ENCODE measurements at regions not wholly inside any gene's neighbourhood (a gene's known extent, or its start where the extent isn't known, plus 50 kb on each side); places are given as distances from the start of the nearest gene placed in this dataset.
A peak's percentile ranks its signal among the peaks of the same experiment; 100 is the strongest.

DNA sequence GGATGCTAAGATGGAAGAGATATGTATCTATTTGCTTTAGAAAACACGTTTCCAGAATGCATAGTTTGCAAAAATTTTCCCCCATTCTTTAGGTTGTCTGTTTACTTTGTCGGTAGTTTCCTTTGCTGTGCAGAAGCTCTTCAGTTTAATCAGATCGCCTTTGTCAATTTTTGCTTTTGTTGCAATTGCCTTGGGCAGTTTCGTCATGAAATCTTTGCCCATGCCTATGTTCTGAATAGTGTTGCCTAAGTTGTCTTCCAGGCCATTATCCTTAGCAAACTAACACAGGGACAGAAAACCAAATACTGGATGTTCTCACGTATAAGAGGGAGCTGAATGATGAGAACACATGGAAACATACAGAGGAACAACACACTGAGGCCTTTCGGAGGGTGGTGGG, 454.2 kb upstream of the SLC35B3 start:
- Histone ChIP-seq H3K9ac (ENCODE audit: low read length) (no peak overlapping the region), H3K36me3 (ENCODE audit: low read depth, low read length) (no peaks in the 10 kb centered on the region), H3K27ac (ENCODE audit: low read length) (no peak overlapping the region), H2AFZ (ENCODE audit: low read length) (no peak overlapping the region), H3K27me3 (ENCODE audit: low read length) (peaks cover 34% of the 10 kb centered on the region), H3F3A (ENCODE audit: low read length, unreplicated experiment) (no peaks in the 10 kb centered on the region), H3K4me3 (ENCODE audit: low read length) (no peak overlapping the region), H3K9me3 (ENCODE audit: low read length) (no peaks in the 10 kb centered on the region), H3K4me2 (ENCODE audit: low read length) (no peak overlapping the region), H3K9me2 (replicated peaks; ENCODE audit: low read length) (no peaks in the 10 kb centered on the region), H4K20me1 (ENCODE audit: low read length) (no peaks in the 10 kb centered on the region), H3K79me2 (ENCODE audit: low read length) (no peaks in the 10 kb centered on the region), H3K4me1 (ENCODE audit: insufficient read depth, low read length) (no peaks in the 10 kb centered on the region)
- no peak for DNase-seq
- ChIA-PET CTCF (no interaction called here), POLR2A (ENCODE audit: unreplicated experiment) (no interaction called here)
- intact Hi-C loops (cut with micrococcal nuclease), result loop anchor here (5.0 kb wide), 1 partner anchor 352 kb away; no protein-coding TSS in a partner anchor
- no peak for ATAC-seq
- TF ChIP-seq EZH2 (IDR thresholded peaks at IDR 0.05; ENCODE audit: low read length, unreplicated experiment) (no peak), EZH2phosphoT487 (IDR thresholded peaks at IDR 0.05; ENCODE audit: borderline replicate concordance, low read length) (no peak)
- TF ChIP-seq, protein P1, sequence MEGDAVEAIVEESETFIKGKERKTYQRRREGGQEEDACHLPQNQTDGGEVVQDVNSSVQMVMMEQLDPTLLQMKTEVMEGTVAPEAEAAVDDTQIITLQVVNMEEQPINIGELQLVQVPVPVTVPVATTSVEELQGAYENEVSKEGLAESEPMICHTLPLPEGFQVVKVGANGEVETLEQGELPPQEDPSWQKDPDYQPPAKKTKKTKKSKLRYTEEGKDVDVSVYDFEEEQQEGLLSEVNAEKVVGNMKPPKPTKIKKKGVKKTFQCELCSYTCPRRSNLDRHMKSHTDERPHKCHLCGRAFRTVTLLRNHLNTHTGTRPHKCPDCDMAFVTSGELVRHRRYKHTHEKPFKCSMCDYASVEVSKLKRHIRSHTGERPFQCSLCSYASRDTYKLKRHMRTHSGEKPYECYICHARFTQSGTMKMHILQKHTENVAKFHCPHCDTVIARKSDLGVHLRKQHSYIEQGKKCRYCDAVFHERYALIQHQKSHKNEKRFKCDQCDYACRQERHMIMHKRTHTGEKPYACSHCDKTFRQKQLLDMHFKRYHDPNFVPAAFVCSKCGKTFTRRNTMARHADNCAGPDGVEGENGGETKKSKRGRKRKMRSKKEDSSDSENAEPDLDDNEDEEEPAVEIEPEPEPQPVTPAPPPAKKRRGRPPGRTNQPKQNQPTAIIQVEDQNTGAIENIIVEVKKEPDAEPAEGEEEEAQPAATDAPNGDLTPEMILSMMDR (conservative IDR thresholded peaks at IDR 0.05; ENCODE audit: low read depth, low read length), result no peak
- no TSS peak for BruUV-seq (replicated peaks)

DNA sequence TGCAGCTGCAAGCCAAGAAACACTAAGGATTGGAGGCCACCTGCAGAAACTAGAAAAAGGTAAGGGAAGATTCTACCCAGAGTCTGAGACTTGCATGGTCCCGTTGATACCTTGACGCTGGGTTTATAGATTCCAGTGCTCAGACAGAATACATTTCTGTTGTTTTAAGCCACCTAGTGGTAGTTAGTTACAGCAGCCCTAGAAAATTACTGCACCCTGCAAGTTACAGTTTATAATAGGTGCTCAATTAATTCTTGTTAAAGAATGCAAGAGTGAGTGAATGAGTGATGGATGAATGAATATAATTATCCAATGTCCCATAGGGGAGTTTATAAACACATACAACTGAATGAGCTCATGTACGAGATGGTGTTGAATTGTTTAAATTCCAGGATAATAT, 453.1 kb upstream of the SLC35B3 start:
- DNase-seq, result peak; percentile 12
- H3K27ac ChIP-seq (ENCODE audit: low read length), result no peak overlapping the region
- no peak overlapping the region for H3K4me3 ChIP-seq (ENCODE audit: low read length)
- H2AFZ ChIP-seq (ENCODE audit: low read length), result no peak overlapping the region
- H3K36me3 ChIP-seq (ENCODE audit: low read depth, low read length), result no peaks in the 10 kb centered on the region
- H3K27me3 ChIP-seq (ENCODE audit: low read length), result peaks cover 28% of the 10 kb centered on the region
- H3K9me3 ChIP-seq (ENCODE audit: low read length), result no peaks in the 10 kb centered on the region
- no peaks in the 10 kb centered on the region for H3F3A ChIP-seq (ENCODE audit: low read length, unreplicated experiment)
- ChIA-PET CTCF (no interaction called here), POLR2A (ENCODE audit: unreplicated experiment) (no interaction called here)
- no peak for ATAC-seq
- H3K79me2 ChIP-seq (ENCODE audit: low read length), result no peaks in the 10 kb centered on the region
- intact Hi-C loops (cut with micrococcal nuclease), result loop anchor here (5.0 kb wide), 1 partner anchor 351 kb away; no protein-coding TSS in a partner anchor
- no peaks in the 10 kb centered on the region for H3K4me1 ChIP-seq (ENCODE audit: insufficient read depth, low read length)
- no TSS peak for BruUV-seq (replicated peaks)
- H4K20me1 ChIP-seq (ENCODE audit: low read length), result no peaks in the 10 kb centered on the region
- H3K9ac ChIP-seq (ENCODE audit: low read length), result no peak overlapping the region
- no peaks in the 10 kb centered on the region for H3K9me2 ChIP-seq (replicated peaks; ENCODE audit: low read length)
- H3K4me2 ChIP-seq (ENCODE audit: low read length), result no peak overlapping the region
- no peak for TF ChIP-seq EZH2 (IDR thresholded peaks at IDR 0.05; ENCODE audit: low read length, unreplicated experiment)
- TF ChIP-seq, protein P1 (conservative IDR thresholded peaks at IDR 0.05; ENCODE audit: low read depth, low read length), result peak; percentile 60

DNA sequence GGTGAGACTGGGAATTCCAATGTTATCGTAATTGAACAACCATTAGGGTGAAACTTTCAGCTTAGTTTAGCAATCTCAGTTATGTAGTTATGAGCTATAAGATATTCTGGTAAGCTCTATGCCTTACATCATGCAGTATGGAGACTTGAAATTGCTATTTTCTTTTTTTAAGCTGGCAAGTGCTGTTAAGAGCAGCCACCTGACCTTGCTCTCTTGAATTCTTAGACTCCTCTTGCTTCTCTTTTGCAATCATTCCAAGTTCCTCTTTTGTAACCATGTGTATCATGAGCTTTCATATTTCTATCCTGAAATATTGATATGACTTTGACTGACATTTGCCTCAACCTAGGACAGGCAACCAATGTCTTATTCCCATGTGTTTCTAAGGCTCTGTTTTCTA, 446.3 kb upstream of the SLC35B3 start:
- ChIA-PET POLR2A (ENCODE audit: unreplicated experiment) (no interaction called here), CTCF (interaction anchor here (0.6 kb wide), 1 partner anchor 400 kb away, joined by 3 read pairs; no protein-coding TSS in a partner anchor)
- no peak overlapping the region for H2AFZ ChIP-seq (ENCODE audit: low read length)
- no peaks in the 10 kb centered on the region for H3K9me2 ChIP-seq (replicated peaks; ENCODE audit: low read length)
- intact Hi-C loops (cut with micrococcal nuclease), result no loop called here
- no peaks in the 10 kb centered on the region for H3K36me3 ChIP-seq (ENCODE audit: low read depth, low read length)
- BruUV-seq (replicated peaks), result no TSS peak
- H3K4me1 ChIP-seq (ENCODE audit: insufficient read depth, low read length), result no peaks in the 10 kb centered on the region
- no peaks in the 10 kb centered on the region for H3F3A ChIP-seq (ENCODE audit: low read length, unreplicated experiment)
- no peaks in the 10 kb centered on the region for H3K9me3 ChIP-seq (ENCODE audit: low read length)
- no peaks in the 10 kb centered on the region for H4K20me1 ChIP-seq (ENCODE audit: low read length)
- H3K4me3 ChIP-seq (ENCODE audit: low read length), result no peak overlapping the region
- ATAC-seq, result no peak
- DNase-seq, result no peak
- H3K4me2 ChIP-seq (ENCODE audit: low read length), result no peak overlapping the region
- no peaks in the 10 kb centered on the region for H3K79me2 ChIP-seq (ENCODE audit: low read length)
- peaks cover 14% of the 10 kb centered on the region for H3K27me3 ChIP-seq (ENCODE audit: low read length)
- H3K27ac ChIP-seq (ENCODE audit: low read length), result no peak overlapping the region
- H3K9ac ChIP-seq (ENCODE audit: low read length), result no peak overlapping the region
- TF ChIP-seq, protein P1 (conservative IDR thresholded peaks at IDR 0.05; ENCODE audit: low read depth, low read length), result no peak
- TF ChIP-seq EZH2 (IDR thresholded peaks at IDR 0.05; ENCODE audit: low read length, unreplicated experiment) (no peak), EZH2phosphoT487 (IDR thresholded peaks at IDR 0.05; ENCODE audit: borderline replicate concordance, low read length) (no peak)

Data from PC-3 (cell line).